MV-4-11 (cell line): ENCODE measurements at regions not wholly inside any gene's neighbourhood (a gene's known extent, or its start where the extent isn't known, plus 50 kb on each side); places are given as distances from the start of the nearest gene placed in this dataset.
"Not testable (repeated sequence)": the region's sequence is repeated elsewhere in the genome, so short reads cannot be mapped to it uniquely, and the experiment has no call there.

ENCODE experiments used
- DNase-seq: peaks from one replicate; lab custom pipeline; 2025; lab: John Stamatoyannopoulos, UW

DNA sequence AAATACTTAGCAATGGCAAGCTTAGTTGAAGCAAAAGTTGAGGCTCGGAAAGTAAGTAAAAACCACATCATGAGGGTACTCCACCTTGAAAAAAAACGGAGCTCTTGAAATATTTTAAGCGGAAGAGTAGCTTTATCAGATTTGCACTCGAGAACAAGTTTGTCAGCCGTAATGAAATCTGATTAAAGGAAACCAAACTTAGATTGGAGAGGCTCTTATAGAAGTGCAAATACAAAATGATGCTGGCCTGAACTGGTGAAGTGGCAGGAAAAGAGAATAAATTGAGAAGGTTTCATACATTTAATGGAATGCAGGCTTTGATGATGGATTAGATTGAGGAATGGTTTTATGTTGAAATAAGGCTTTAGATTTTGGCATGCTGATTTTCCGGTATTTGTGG is 484.2 kb downstream of the PID1 start:
- no peak for DNase-seq

DNA sequence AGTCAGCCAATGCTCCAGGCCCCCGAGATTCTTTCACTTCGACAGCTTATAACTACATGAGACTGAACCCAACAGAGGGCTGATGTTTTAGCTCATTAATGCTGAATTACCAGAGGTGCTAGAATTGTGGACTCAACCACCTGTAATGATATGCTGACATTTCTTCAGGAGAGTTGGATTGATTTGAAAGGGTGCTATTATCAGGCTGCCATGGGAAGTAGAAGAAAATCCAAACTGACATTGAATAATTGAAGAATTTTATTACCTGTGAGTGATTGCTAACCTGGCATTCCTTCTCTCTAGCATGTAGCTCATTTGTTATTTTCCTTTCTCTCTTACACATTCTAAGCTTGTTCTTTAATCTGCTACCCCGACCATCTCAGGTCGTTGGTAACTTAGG is 488.8 kb downstream of the PID1 start:
- DNase-seq = no peak

DNA sequence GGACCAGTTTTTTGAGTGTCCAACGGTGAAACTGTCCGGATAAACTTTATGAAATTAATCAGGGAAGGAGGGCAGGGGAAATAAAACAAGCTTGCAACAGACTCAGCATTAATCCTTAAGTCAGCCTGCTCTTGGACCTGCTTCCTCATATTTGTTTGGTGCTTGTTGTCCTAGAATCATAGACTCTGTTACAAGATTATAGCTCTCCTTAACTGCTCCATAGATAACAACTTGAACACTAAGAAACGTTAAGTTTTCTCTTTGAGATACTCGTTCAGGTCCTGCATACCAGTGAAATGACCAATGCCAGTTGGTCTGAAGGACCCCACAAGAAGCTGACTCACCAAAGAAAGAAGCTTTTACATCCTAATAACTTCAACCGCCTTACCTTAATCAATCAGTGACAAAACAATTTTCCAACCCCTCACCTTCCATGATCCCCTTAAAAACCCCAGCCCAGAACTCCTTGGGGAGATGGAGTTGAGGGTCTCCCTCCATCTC is 493.2 kb downstream of the PID1 start:
- DNase-seq = no peak

DNA sequence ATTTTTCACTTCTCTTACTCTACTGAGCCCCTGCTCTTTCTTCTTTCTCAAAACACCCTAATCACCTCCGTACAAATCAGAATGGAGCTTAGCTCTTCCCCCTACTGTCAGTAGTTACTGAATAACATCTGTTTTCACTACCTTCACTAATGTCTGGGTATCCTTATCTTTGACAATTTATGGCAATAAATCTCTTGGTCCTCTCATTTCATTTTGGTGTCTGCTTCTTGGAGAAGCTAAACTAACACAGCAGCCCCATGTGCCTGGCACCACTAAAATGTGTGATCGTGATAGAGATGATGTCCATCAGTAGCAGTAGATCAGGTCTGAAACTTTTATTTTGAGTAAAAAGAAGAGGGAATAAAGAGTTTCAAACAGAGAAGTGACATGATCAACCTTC is 496.5 kb downstream of the PID1 start:
- DNase-seq = no peak

DNA sequence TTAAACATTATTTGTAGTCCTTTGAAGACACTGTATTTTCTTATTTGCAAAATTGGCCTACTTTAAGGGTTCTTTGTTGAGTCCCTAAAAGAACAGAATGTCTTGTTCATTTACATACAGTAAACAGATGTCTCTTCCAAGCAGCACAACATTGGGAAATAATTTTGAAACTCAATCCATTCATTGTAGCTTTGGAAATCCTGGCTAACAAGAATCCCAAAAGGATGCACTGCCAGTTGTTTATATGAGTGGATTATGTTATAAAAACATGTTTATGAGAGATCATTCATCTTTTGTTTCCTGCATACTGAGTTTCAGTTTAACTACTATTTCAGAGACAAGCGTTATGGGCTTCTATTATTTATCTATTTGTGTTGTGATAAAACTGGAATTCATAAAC is 499.3 kb downstream of the PID1 start:
- DNase-seq = no peak

DNA sequence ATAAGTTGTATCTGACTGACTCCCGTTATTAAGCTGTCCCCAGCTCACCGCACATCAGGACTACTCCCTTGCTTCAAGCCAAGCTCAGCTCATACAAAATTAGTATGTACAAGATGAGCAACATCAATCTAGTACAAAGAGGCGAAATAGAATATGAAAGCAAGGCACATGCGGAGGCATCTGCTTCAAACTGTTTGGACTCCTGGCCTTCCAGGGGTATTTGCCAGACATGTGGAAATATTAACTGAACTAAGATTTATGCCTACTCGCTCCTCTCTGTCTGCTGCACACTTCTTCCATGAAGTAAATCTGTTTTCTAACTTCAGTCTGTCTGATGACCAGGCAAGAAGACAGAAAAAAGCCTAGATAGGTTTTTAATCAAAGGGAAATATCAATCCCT is 499.8 kb downstream of the PID1 start:
- DNase-seq = no peak

DNA sequence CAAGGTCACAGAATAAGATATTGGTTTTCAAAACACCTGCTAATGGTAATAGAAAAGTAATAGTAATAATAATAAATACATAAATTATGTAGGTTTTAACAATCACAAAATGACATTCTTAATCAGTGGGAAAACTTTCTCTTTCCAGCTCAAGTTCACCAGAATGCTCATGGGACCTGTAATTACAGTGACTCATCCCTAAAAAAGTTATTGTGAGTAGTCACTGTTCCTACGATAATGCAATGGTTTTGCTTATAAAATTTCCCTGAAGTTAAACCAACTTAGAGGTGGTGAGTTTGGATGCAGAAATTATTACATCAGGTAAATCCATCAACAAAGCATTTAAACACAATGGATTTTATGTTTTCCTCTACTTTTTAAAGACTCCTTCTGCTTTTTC is 502.3 kb downstream of the PID1 start:
- DNase-seq = no peak

DNA sequence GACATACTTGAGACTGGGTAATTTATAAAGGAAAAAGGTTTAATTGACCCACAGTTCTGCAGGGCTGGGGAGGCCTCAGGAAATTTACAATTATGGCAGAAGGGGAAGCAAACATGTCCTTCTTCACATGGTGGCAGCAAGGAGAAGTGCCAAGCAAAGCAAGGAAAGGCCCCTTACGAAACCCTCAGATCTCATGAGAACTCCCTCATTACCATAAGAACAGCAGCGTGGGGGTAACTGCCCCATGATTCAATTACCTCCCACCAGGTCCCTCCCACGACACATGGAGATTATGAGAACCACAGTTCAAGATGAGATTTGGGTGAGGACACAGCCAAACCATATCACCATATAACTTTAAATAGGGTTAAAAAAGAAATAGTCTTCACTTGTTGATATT is 502.9 kb downstream of the PID1 start:
- DNase-seq = not testable (repeated sequence)

DNA sequence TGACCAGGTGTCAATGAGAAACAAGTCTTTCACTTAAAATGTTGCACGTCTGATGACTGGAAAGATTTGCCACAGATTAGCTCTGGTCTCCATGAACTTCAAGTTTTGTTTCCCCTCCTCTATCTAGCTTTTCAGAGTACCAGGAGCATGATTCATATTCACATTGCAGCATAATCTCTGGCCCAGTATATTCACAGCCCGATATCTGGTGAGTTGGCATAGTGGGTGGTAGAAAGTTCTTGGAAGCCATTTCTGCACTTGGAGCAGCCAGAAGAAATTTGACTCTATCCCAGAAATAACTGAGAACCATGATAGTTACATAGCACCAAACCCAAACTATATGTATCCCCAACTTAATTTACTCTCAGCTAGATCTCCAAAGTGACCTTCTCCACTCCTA is 503.9 kb downstream of the PID1 start:
- DNase-seq = no peak

DNA sequence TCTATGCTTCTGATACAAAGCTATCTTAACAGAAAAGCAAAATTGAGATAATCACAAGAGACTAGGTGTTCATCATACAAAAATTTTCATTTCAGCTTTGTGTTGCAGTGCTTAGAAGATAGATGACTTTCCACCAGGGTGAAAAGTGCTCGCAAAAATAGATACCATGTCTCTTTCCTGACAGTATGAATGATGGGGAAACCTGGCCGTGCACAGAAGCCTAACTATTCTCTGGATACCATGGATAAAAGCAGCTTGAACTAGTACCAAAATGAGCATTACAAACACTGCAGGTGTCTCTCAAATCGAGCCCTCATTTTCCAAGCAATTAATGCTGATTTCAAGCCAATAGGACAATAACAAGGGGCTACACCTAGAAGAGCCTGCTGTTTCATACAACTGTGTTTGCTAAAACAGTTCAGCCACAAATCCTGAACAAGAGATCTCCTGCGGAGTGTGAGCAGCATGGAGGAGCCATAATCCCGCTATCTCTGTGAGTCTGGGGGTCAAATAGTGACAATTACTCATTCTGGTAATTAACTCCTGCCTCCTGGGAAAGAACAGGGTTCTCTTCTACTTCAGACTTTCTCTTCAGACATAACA is 507.6 kb downstream of the PID1 start:
- no peak for DNase-seq

DNA sequence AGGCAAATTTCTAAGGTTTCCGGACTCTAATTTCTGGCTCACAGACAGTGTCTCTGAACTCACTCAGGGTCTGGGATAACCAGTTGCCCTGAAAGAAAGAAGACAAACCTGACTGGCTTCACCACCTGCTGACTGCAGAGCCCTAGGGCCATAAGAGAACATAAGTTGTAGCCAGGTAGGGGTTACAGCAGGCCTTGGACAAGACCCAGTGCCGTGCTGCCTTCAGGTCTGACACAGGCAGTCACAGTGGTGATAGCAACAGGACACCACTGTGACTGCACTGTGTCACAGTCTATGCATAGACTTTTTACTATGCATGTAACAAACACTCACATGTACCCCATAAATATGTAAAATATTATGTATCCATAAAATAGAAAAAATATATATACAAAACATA is 508.5 kb downstream of the PID1 start:
- DNase-seq = no peak

DNA sequence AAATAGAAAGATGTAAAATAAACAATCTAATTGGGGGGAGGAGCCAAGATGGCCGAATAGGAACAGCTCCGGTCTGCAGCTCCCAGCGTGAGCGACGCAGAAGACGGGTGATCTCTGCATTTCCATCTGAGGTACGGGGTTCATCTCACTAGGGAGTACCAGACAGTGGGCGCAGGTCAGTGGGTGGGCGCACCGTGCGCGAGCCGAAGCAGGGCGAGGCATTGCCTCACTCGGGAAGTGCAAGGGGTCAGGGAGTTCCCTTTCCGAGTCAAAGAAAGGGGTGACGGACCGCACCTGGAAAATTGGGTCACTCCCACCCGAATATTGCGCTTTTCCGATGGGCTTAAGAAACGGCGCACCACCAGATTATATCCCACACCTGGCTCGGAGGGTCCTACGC is 515.4 kb downstream of the PID1 start:
- not testable (repeated sequence) for DNase-seq

DNA sequence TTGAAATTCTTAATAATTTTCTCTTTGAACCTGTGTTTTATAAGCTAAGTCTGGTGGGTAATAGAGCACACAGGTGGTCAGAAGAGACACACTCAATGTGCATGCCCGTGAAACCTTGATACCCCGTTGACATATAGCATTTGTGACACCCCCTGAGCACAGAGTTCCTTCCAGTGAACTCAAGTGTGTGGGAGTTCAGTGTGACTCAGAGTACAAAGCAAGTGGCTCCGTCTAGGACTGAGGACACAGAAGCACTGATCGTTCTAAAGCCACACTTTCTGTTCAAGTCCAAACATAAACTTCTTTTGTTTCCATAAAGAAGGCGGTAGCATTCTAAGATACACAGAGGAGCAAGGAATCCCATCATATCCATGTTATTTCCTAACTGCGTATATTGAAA is 523.6 kb downstream of the PID1 start:
- DNase-seq = no peak

DNA sequence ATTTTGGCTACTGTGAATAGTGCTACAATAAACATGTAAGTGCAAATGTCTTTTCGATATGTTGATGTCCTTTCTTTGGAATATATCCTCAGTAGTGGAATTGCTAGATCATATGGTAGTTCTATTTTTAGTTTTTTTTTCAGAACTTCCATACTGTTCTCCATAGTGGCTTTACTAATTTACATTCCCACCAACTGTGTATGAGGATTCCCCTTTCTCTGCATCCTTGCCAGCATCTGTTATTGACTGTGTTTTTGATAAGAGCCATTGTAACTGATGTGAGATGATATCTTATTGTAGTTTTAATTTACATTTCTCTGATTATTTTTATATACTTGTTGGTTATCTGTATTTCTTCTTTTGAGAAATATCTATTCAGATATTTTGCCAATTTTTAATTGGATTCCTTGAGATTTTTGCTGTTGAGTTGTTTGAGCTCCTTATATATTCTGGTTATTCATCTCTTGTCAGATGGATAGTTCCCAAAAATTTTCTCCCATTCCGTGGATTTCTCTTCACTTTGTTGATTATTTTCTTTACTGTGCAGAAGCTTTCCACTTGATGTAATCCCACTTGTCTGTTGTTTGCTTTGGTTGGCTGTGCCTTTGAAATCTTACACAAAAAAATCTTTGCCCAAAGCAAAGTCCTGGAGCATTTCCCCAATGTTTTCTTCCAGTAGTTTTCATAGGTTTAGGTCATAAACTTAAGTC is 532.3 kb downstream of the PID1 start:
- no peak for DNase-seq

DNA sequence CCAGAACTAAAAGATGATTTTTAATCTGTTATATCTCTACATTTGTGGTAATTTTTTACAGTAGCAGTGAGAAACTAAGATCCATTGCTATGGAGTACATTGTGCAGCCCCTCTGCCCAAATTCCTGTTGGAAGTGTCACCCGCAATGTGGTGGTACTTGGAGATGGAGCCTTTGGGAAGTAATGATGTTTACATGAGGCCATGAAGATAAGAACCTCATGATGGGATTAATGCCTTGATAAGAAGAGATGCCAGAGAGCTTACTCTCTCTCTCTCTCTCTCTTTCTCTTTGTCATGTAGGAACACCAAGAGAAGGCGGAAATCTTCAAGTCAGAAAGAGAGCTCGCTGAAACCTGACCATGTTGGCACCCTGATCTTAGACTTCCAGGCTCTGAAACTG is 535.4 kb downstream of the PID1 start:
- DNase-seq = no peak

DNA sequence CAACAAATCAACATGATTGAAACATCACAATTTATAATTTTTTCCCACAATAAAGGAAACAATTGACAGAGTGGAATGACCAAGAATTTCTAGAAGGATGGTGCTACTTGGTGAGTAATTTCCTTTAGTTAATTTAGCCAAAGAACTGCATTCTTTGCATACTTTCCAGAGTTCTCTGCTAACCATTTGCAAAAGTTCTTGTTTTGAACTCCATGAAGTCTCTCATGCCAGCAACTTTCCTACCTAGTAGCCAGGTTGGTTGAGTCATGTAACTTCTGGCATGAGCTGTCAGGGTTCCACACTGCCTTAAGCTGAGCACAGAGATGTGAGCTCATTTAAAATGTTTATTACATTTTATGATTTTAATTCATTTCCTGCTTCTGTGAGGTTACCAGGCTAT is 539.6 kb downstream of the PID1 start:
- no peak for DNase-seq

DNA sequence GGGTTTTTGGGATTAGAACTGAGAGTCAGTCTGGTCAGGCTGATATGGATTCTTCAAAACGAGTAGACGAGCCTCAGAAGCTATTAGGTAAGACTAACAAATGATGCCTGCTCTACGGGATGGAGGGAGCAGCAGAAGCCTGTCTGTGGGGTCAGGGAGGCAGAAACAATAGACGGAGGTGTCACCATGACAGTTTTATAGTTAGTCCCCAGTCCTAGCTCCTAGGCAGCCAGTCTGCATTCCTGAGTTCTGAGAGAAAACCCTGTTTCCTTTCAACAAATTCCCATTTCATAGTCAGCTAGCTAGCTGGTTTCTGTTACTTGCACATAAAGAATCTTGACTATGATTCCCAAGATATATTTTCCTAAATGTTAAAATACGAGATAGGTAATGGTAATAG is 542.1 kb downstream of the PID1 start:
- DNase-seq = no peak

DNA sequence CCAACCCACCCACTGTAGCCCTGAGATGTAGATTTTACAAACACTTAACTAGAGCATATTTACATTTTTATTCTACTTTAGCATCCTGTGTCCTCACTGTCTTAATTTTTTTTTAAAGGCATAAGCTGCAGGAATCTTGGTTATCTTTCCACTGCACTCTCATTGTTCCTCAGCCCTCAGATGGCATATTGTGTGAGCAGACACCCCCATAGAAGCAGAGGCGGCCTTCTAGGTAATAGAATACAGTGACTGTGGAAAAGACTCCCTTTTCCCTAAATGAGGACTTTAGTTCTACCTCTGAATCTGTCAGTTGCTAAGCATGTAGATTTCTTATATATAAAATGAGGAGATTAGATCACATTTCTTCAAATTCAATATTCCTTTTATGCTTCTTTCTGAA is 543.5 kb upstream of the SPHKAP start:
- no peak for DNase-seq

DNA sequence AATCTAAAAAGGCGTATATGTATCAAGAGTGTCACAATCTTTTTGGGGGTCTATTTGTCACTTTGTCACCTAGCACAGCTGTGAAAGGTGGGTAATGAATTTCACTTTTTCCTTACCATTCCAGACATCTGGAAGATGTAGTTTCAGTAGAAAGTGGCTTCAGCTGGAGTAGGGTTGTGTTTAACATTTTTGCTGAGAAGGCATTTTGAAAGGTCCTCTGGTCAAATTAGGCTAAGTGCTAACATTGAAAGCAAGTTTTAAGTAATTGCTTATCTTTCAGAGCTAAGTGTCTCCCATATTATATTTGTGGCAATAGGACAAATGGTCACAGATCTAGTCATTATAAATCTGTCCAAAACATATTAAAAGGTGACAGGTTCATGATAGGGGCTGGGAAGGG is 542.1 kb upstream of the SPHKAP start:
- DNase-seq = no peak

DNA sequence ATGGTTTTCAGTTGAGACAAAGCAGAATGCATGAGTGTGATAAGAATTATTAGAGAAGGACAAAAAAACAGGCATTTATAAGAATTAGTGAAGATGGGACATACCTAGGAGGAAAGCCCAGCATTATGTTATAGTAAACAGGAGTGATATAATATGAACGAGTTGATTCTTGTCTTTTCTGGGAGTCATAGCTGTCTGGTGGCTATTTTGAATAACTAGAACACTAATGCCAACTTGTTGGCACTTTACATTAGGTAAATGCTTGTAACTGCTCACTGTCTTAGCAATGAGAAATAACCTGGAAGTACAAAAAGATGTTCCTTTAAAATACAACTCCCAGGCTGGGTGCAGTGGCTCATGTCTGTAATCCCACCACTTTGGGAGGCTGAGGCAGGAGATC is 540.8 kb upstream of the SPHKAP start:
- no peak for DNase-seq

DNA sequence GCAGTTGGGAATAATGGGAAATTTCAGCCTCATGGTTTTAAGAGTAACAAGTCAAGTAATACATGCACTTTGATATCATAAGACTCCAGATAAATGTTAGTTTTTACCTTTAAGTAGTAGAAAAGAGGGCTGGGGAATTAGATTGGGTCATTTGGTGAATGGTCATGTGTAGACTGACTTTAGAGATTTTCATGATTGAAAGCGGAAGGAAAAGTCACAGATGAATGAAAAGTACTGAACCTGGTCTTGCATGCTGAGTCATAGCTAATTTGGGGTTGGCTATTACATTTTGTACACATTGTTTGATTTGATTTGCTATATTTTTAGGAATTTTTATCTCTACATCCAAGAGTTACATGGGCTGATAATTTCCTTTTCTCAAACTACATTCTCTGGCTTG is 539.4 kb upstream of the SPHKAP start:
- DNase-seq = no peak

DNA sequence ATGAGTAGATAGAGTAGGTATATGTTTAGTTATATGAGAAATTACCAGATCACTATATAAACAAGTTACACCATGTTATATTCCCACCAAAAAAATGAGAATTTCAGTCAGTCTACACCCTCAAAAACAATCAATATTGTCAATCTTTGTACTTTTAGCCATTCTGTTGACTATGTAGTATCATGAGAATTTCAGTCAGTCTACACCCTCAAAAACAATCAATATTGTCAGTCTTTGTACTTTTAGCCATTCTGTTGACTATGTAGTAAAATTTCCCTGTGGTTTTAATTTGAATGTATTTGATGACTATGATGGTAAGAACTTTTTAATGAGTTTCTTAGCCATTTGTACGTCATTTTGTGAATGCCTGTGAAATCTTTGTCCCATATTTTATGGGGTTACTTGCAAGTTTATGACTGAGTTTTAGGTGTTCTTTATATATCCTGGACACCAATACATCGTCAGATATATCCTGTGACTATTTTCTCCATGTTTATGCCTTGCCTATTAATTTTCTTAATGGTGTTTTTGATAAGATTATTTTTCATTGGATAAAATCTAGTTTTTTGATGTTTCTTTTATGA is 528.4 kb upstream of the SPHKAP start:
- no peak for DNase-seq

DNA sequence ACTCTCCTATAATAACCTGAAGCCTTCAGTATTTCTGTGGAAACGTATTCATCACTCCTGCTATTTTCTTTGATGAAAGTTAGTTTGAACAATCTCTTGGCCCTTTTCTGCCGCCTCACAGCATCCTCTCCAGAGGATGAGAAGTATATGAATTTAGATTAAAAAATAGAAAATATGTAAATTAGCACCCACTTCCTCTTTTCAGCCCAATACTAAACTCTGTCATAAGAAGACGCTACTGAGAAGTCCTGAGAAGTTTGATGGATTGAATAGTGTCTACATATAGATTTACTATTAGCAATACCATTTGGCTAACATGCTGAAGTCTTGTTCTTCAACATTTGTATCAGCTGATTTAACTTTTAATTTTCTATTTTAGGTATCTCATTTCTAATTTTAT is 526.4 kb upstream of the SPHKAP start:
- DNase-seq = no peak

DNA sequence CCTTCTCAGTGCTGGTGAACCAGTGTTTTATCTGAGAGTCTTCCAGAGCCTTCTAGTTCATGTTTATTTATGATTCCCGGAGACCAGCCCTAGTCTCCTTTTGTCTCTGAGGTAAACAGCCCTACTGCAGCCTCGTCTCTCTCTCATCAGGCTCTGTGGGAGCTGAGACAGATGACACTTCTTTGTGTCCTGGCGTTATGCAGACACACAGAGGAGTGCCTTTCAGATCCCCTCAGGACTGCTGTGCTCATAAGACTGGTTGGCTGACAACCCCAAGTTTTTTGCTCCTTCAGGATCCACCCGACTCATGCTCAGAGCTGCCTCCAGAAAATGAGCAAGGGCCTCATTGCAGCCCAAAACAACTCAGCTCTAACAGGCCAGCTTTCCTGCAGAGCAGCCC is 523.8 kb upstream of the SPHKAP start:
- DNase-seq = no peak
